SK-N-SH (cell line): ENCODE measurements at regions not wholly inside any gene's neighbourhood (a gene's known extent, or its start where the extent isn't known, plus 50 kb on each side); places are given as distances from the start of the nearest gene placed in this dataset.

Experiments
- CTCF ChIP-seq: fragments of 200-600 bp; sonication (generic); IDR thresholded peaks from 2 replicates; pipeline ENCODE4 v1.6.1; 2017; ENCODE audit warnings: antibody characterized with exemption, mild to moderate bottlenecking, moderate library complexity
- EP300 ChIP-seq, 2 experiments: IDR thresholded peaks; 2 replicates each; pipeline versions ENCODE4 v1.4.0 to v1.6.1; 2012; ENCODE audit warnings: borderline replicate concordance in 1 of 2, low read depth in 1 of 2, low read length in 1 of 2
- FOSL2 ChIP-seq: IDR thresholded peaks from 2 replicates; pipeline ENCODE4 v1.4.0; 2012; ENCODE audit warnings: low read depth, mild to moderate bottlenecking, moderate library complexity, borderline replicate concordance
- FOXJ3 ChIP-seq: sonication (generic); formaldehyde crosslinking; IDR thresholded peaks from 2 replicates; pipeline ENCODE4 v1.5.1; 2020; ENCODE audit warnings: mild to moderate bottlenecking, missing genetic modification reagents
- FOXM1 ChIP-seq: IDR thresholded peaks from 2 replicates; pipeline ENCODE4 v1.4.0; 2012; ENCODE audit warnings: low read depth, mild to moderate bottlenecking
- MAX ChIP-seq: IDR thresholded peaks from 2 replicates; pipeline ENCODE4 v1.4.0; 2012; ENCODE audit warnings: low read depth
- NFIC ChIP-seq: IDR thresholded peaks from 2 replicates; pipeline ENCODE4 v1.4.0; 2012; ENCODE audit warnings: borderline replicate concordance
- NRF1 ChIP-seq: IDR thresholded peaks from 2 replicates; pipeline ENCODE4 v1.6.1; 2012; ENCODE audit warnings: low read depth, mild to moderate bottlenecking, low read length
- POLR2AphosphoS5 ChIP-seq: IDR thresholded peaks from 2 replicates; pipeline ENCODE4 v1.6.1; 2012; ENCODE audit warnings: low read depth, low read length
- REST ChIP-seq: IDR thresholded peaks from 2 replicates; pipeline ENCODE4 v1.6.1; 2012; ENCODE audit warnings: mild to moderate bottlenecking, low read depth, low read length, moderate library complexity
- TAF1 ChIP-seq: IDR thresholded peaks from 2 replicates; pipeline ENCODE4 v1.6.1; 2012; ENCODE audit warnings: low read depth, mild to moderate bottlenecking, low read length, moderate library complexity, borderline replicate concordance
- TCF12 ChIP-seq: IDR thresholded peaks from 2 replicates; pipeline ENCODE4 v1.4.0; 2012
- USF1 ChIP-seq: IDR thresholded peaks from 2 replicates; pipeline ENCODE4 v1.4.0; 2012; ENCODE audit warnings: low read depth, borderline replicate concordance
- ZBTB33 ChIP-seq: IDR thresholded peaks from 2 replicates; pipeline ENCODE4 v1.4.0; 2012; ENCODE audit warnings: low read depth, borderline replicate concordance

- TF ChIP-seq NFIC (no peak), REST (no peak), NRF1 (no peak), MAX (no peak), POLR2AphosphoS5 (no peak), CTCF (no peak), EP300 (IDR thresholded peaks at IDR 0.05; ENCODE audit: borderline replicate concordance in 1 of 2, low read depth in 1 of 2, low read length in 1 of 2) (no peak), ZBTB33 (no peak), USF1 (no peak), TAF1 (no peak), FOXJ3 (CRISPR knock-in tag) (no peak), FOSL2 (no peak), TCF12 (no peak), FOXM1 (no peak)
These were observed 70.2 kb upstream of the COL5A1 start for GRCh38 chr9:134571326-134571931.
